Upper lobe of left lung (tissue), 4 donors: ENCODE measurements at regions not wholly inside any gene's neighbourhood (a gene's known extent, or its start where the extent isn't known, plus 50 kb on each side); places are given as distances from the start of the nearest gene placed in this dataset.
"Not testable (repeated sequence)": the region's sequence is repeated elsewhere in the genome, so short reads cannot be mapped to it uniquely, and the experiment has no call there.

Experiments used
- POLR2A ChIP-seq, 4 donors: fragments of 450-650 bp; IDR thresholded peaks; one replicate each; pipeline ENCODE4 v1.5.1; 2016 to 2017; ENCODE audit warnings: antibody characterized with exemption in 4 of 4, mild to moderate bottlenecking in 2 of 4
- POLR2AphosphoS5 ChIP-seq, 2 donors: sonication (generic); formaldehyde crosslinking; IDR thresholded peaks; one replicate each; pipeline ENCODE4 v1.5.1; 2017; ENCODE audit warnings: antibody characterized with exemption in 2 of 2
- TF ChIP-seq, protein P1 (sequence below), 6 experiments: fragments of 450-650 bp in 4 of 6; fragments of 200-600 bp in 2 of 6; sonication (generic) in 2 of 6; IDR thresholded peaks; one replicate each; pipeline ENCODE4 v1.5.1; 2016 to 2019; ENCODE audit warnings: antibody characterized with exemption in 6 of 6

DNA sequence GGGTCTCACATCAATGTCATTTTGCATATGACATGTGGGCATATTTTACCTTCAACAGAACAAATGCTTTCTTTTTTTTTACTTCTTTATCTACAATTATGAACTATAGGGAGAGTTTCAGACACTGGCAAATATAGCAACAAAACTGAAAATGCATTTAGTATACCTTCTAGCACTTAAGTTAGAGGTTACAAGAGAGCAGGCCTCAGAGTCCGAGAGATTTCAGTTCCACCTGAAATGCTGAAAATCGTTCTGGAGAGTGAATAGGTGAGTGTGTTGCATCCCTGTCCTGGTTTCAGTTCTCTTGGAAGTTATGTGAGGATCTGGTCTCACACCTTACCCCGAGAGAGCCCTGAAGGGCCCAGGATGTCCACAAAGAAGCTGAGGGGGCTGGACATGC, 337.8 kb upstream of the FRG1 start:
- TF ChIP-seq POLR2AphosphoS5, POLR2A (IDR thresholded peaks at IDR 0.05): not testable (repeated sequence)
- TF ChIP-seq, protein P1, sequence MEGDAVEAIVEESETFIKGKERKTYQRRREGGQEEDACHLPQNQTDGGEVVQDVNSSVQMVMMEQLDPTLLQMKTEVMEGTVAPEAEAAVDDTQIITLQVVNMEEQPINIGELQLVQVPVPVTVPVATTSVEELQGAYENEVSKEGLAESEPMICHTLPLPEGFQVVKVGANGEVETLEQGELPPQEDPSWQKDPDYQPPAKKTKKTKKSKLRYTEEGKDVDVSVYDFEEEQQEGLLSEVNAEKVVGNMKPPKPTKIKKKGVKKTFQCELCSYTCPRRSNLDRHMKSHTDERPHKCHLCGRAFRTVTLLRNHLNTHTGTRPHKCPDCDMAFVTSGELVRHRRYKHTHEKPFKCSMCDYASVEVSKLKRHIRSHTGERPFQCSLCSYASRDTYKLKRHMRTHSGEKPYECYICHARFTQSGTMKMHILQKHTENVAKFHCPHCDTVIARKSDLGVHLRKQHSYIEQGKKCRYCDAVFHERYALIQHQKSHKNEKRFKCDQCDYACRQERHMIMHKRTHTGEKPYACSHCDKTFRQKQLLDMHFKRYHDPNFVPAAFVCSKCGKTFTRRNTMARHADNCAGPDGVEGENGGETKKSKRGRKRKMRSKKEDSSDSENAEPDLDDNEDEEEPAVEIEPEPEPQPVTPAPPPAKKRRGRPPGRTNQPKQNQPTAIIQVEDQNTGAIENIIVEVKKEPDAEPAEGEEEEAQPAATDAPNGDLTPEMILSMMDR (IDR thresholded peaks at IDR 0.05) = not testable (repeated sequence)
